K562 (cell line): ENCODE measurements at regions not wholly inside any gene's neighbourhood (a gene's known extent, or its start where the extent isn't known, plus 50 kb on each side); places are given as distances from the start of the nearest gene placed in this dataset.

Experiments used
- FOXA3 ChIP-seq, 2 experiments: fragments of 450-650 bp in 1 of 2; sonication (generic) in 1 of 2; formaldehyde crosslinking; IDR thresholded peaks in 1 of 2; conservative IDR thresholded peaks in 1 of 2; 2 replicates each; pipeline versions ENCODE4 v1.4.0 to v1.8.0; 2020 to 2022; ENCODE audit warnings: mild to moderate bottlenecking in 2 of 2, missing genetic modification reagents in 1 of 2
- NR3C1 ChIP-seq: sonication (generic); formaldehyde crosslinking; IDR thresholded peaks from 2 replicates; pipeline ENCODE4 v1.8.1; 2022; ENCODE audit warnings: missing genetic modification reagents
- SMC3 ChIP-seq: conservative IDR thresholded peaks from 2 replicates; pipeline ENCODE4 v1.6.1; 2011; ENCODE audit warnings: low read depth, low read length, improper control_type of control experiment; ENCODE audit not compliant: insufficient read depth
- ZNF143 ChIP-seq: sonication (generic); formaldehyde crosslinking; IDR thresholded peaks from 2 replicates; pipeline ENCODE4 v1.9.0; 2022; ENCODE audit warnings: mild to moderate bottlenecking, missing genetic modification reagents
- TF ChIP-seq, protein P1 (sequence below), 2 experiments: fragments of 450-650 bp; IDR thresholded peaks; 2 replicates each; pipeline ENCODE4 v1.6.1; 2016; ENCODE audit warnings: mild to moderate bottlenecking in 2 of 2, borderline replicate concordance in 1 of 2, low read depth in 1 of 2, moderate library complexity in 1 of 2

DNA sequence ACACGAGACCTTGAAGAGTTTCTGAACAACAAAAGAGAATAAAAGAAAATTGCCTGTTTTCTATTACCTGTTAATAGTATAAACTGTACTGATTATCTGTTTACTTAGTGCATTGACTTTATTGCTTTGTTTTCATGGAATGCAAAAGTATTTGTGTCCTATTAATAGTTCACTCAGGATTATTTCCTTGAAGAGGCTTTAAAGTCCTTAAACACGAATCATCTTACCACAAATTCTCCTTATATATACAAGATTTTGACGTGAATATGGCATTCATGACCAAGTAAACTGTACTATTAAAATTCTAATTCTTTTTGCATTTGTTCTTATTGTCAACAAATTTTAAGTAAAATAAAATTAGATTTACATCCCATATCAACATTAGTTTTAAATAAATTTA, 513.0 kb downstream of the NTRK3 start:
- TF ChIP-seq ZNF143 (CRISPR knock-in tag), result no peak
- TF ChIP-seq, protein P1, sequence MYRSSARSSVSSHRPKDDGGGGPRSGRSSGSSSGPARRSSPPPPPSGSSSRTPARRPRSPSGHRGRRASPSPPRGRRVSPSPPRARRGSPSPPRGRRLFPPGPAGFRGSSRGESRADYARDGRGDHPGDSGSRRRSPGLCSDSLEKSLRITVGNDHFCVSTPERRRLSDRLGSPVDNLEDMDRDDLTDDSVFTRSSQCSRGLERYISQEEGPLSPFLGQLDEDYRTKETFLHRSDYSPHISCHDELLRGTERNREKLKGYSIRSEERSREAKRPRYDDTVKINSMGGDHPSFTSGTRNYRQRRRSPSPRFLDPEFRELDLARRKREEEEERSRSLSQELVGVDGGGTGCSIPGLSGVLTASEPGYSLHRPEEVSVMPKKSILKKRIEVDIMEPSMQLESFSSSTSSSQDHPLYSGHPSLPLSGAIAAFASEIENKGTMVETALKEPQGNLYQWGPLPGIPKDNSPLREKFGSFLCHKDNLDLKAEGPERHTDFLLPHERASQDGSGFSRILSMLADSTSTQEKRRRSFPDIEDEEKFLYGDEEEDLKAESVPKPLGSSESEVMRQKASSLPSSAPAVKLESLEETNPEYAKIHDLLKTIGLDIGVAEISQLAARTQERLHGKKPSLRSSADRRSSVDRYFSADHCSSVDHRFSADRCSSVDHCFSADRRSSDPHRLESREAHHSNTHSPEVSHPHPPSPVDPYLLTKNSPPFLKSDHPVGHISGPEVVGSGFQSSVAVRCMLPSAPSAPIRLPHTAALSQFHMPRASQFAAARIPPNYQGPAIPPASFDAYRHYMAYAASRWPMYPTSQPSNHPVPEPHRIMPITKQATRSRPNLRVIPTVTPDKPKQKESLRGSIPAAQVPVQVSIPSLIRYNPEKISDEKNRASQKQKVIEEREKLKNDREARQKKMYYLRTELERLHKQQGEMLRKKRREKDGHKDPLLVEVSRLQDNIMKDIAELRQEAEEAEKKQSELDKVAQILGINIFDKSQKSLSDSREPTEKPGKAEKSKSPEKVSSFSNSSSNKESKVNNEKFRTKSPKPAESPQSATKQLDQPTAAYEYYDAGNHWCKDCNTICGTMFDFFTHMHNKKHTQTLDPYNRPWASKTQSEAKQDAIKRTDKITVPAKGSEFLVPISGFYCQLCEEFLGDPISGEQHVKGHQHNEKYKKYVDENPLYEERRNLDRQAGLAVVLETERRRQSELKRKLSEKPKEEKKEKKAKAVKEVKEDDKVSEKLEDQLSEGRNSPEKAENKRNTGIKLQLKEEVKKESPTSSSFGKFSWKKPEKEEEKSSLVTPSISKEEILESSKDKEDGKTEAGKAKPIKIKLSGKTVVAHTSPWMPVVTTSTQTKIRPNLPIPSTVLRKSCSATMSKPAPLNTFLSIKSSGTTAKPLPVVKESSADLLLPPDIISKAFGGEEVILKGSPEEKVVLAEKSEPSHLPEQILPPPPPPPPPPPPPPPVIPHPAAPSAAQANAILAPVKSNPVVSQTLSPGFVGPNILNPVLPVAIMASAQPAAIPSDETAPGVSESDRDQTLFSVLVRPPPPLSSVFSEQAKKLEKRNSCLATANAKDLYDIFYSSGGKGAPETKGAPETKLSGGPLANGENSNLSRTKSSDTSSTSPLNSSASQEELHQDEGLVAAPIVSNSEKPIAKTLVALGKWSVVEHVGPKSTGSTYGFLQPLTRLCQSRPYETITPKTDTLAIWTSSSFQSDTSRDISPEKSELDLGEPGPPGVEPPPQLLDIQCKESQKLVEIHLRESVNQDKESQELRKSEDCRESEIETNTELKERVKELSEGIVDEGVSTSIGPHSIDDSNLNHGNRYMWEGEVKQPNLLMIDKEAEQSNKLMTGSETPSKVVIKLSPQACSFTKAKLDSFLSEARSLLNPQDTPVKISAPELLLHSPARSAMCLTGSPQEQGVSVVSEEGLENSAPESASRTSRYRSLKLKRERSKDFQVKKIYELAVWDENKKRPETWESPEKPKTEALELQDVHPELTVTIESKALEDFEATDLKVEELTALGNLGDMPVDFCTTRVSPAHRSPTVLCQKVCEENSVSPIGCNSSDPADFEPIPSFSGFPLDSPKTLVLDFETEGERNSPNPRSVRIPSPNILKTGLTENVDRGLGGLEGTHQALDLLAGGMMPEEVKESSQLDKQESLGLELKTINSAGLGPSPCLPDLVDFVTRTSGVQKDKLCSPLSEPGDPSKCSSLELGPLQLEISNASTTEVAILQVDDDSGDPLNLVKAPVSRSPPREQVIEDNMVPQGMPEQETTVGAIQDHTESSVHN (IDR thresholded peaks at IDR 0.05; ENCODE audit: borderline replicate concordance in 1 of 2, low read depth in 1 of 2), result no peak
- no peak for TF ChIP-seq NR3C1 (CRISPR knock-in tag)
- no peak for TF ChIP-seq FOXA3 (CRISPR knock-in tag; conservative IDR thresholded peaks at IDR 0.05 in 1 of 2, IDR thresholded peaks at IDR 0.05 in 1 of 2)
- TF ChIP-seq SMC3, result no peak
